NCI-H1417 (cell line): ENCODE measurements at regions not wholly inside any gene's neighbourhood (a gene's known extent, or its start where the extent isn't known, plus 50 kb on each side); places are given as distances from the start of the nearest gene placed in this dataset.
A peak's percentile ranks its signal among the peaks of the same experiment; 100 is the strongest.
"Not testable (repeated sequence)": the region's sequence is repeated elsewhere in the genome, so short reads cannot be mapped to it uniquely, and the experiment has no call there.

ENCODE experiments used
- DNase-seq, 3 experiments: peaks; one replicate each; lab custom pipeline; 2025; lab: John Stamatoyannopoulos, UW

DNA sequence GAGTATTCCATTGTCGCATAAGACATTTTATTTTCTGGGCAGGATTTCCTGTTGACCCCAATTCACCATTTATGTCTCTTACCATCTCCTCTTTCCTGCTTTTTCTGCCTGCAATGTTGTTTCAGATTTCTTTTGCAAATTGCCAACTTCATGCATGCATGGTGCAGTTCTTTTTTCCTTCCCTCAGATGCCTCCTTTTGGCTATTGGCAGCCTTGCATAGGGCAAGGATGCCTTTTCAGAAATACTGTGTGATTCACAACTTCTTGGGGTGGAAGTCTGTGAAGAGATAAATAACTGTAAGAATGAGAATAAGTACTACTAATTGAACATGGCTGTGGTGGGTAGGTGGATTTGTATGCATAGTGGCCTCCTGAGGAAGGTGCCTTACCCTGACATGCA lies 116.7 kb downstream of the SOX4 start:
- no peak for DNase-seq

DNA sequence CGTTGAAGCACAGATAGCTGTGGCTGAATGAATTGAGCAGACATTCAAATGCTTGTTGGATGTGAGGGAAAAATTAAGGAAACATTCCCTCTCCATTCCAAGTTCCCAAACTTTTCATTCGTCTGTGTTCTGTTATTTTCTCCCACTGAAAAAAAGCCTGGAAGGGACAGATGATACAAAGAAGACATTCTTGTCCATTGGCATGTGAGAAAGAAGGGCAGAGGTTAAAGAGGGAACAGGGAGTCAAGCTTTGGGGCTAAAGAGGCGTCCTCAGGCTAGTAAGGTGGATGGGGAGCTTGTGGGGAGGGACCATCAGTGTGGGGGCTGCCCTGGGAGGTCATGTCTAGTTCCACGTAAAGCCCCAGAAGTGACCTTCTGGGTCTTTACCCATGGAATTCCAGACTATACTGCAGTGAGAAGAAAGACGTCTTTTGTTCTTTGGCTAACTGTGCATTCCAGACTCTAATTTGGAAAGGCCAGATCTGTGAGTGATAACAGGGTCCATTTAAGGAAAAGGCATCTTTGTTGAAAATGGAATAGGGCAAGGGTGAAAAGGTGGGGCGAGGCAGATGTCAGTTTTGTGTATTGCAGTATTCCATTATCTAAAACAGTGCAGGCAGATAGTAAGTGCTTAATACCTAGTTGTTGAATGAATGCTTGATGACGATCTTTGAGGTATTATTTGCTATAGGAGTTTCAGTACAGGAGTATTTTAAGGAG lies 117.5 kb downstream of the SOX4 start:
- DNase-seq, result no peak

- DNase-seq, result no peak
Observed at GRCh38 chr6:21712213-21712612, 118.7 kb downstream of the SOX4 start.

- no peak for DNase-seq
Observed at GRCh38 chr6:21713481-21713880, 119.9 kb downstream of the SOX4 start.

DNA sequence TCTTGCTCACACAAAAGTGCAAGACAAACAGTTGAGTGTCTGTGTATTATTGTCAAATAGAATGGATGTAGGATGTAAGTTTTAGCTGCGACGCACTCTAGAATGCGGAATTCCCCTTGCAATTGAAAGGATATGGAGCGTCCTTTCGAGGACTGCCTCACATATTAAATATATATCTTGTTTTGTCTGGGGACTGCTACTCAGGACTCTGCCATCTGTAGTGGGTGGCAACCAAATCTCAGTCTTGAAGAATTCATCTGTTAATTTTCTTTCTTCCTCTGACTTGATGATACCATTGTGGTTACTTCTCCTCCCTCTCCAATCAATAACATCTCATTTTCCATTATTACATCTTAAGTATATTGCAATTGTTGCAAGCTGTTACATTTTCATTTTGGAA lies 121.6 kb downstream of the SOX4 start:
- no peak for DNase-seq

DNA sequence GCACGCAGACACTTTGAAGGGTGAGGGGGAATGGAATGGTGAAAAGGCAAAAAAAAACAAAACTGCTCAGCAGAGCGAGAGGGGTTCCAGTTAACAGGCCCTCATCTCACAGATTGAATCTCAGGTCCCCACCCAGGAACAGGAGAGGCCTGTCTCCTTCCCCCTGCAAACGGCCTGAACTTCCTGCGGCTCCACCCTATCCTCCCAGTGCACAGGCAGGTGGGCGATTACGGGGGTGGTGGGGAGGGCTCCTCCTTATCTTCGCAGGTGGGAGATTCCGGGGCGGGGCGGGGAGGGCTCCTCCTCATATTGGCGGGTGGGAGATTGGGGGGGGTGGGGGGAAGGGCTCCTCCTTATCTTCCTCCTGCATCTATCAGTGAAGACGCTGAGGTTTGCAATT lies 129.0 kb downstream of the SOX4 start:
- no peak for DNase-seq

DNA sequence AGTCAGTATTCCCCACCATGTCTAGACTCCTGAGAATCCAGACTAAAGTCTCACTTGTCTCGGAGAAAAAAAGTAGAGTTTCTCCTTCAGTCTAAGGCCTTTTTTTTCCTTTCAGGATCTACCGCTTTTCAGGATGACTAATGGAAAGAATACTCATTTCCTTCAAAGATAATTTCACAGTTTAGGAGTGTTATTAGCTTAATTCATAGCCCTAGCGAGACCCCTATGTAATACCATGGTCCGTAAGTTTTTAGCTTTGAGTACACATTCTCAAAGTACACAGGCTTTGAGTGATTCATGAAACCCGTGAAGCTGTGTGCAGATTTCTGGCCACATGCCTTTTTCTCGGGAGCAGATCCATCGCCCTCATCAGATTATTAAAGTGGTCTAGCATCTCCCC lies 133.1 kb downstream of the SOX4 start:
- no peak for DNase-seq

GRCh38 chr6:21728141-21728540 lies 134.6 kb downstream of the SOX4 start:
- DNase-seq, result no peak

DNA sequence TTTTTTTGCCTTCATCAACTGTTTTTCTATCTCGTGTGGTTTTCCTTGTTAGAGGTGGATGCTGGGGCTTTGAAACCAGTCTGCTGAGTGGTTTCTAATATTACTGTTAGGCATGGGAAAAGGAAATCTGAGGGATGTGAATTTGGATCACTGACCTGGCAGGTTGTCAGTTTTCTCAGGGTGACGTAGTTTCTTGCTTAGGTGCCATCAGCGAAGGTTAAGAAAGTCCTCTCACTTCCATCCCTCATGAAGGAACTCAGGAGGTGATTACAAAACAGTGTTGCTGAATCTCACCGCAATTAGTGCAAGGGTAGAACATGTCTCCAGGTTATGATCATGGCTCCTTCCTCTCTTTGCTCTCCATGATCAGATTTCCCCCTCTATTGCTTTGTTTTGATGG lies 135.9 kb downstream of the SOX4 start:
- DNase-seq, result no peak

DNA sequence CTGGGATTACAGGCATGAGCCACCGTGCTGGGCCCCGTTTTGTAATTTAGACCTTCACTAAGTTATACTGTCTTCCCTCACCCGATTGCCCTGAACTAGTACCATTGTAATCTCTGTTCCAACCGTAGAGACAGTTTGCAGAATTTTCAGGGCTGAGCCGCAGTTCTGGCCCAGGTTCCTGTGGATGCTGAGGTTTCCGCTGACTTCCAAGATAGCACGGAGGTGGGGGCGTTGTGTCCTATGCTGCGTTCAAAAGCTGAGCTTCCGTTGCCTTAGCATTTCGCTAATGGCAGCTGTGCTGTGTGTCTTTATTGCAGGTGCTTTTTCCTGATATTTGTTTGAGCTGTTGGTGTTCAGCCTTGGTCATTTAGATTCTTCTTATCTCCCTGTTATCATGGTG lies 137.0 kb downstream of the SOX4 start:
- no peak for DNase-seq

- DNase-seq, result no peak
Observed at GRCh38 chr6:21731411-21732031, 138.0 kb downstream of the SOX4 start.

DNA sequence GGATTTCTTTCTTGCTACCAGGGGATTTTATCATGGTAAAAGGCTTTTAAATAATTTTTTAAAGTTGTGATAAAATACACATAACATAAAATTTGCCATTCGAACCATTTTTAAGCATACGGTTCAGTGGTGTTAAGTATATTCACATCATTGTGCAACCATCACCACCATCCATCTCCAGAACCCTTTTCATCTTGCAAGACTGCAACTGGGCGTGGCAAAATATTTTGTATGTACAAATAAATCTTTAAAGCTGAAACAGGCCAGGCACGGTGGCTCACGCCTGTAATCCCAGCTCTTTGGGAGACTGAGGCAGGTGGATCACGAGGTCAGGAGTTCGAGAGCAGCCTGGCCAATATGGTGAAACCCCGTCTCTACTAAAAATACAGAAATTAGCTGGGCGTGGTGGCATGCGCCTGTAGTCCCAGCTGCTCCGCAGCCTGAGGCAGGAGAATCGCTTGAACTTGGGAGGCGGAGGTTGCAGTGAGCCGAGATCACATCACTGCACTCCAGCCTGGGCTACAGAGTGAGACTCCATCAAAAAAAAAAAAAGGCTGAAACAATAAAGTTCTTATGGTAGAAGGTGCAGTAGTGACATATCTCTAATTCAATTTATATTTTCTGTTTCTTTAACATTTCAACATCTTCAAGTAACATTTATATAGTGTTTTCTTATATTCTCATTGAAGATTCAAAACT lies 138.6 kb downstream of the SOX4 start:
- DNase-seq, result not testable (repeated sequence)

DNA sequence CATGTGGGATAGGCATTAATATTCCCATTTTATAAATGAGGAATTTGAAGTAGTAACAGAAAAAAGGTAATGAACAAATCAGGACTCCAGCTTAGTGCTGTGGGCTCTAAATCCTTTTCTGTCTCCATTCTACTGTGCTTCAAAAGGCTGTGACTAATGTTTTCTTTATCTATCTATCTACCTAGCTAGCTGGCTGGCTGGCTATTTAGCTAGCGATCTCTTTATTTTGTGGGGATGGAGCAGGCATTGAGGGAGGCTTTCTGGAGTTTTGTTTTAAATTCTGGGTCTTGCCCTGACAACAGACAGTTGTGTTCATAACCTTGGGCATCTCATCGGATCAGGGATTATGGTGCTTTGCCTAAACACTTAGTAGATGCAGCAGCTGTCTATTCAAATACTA lies 139.2 kb downstream of the SOX4 start:
- DNase-seq, result no peak

DNA sequence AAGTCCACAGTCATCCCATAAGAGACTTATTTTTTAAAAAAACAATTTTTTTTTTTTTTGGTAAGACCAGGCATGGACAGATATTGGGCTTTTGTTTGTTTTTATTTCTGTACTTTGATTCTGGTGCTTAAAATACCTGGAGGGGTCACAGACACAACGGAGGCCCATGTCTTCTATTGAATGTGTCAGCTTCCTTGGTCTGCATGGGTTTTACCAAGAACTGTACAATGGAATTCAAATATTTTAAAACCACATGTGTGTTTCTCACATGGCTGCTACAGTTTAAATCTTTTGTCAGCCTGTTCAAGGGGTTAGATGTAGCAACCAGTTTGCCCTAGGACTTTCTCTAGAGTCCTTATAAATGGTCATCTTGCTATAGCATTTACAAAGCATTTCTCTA lies 139.8 kb downstream of the SOX4 start:
- DNase-seq, result no peak

- DNase-seq, result no peak
Observed at GRCh38 chr6:21734204-21734603, 140.7 kb downstream of the SOX4 start.

DNA sequence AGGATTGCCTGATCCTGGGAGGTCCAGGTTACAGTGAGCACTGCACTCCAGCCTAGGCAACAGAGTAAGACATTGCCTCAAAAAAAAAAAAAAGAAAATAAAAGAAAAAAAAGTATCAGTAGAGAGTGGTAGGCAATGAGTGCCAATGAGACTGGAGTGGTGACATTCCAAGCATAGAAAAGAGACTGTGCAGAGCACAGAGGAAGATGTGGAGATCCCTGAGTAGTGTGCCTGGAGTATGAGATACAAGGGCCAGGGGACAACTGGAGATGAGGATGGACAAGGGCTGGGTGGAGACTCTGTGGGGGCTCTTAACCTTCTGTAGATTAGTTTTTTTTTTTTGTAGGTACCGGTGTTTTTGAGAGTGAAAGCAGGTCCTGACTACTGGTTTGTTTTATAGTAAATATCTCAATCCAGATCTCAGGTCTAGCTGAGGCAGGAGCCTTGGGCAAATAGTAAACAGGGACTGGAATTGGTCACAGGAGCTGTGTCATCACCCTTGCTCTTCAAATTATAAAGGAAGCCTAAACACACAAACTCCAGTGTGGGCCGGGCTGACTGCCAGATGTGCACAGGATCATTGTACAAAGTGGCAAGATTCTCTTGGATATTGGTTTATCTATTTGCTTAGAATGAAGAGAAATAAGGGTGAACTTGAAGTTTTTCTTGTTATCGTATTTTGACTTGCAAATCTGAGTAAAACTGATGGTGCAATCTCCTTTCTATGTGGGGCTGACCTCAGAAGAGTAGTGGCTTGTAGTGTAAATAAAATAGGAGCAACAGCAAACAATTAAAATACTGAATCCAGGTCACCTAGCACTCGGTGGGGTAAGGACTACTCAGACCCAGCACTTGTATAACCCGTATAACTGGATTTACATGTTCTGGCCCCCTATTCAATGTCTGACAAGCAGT lies 144.9 kb downstream of the SOX4 start:
- DNase-seq, result peak in 2 of 3 experiments; percentile 29 to 73

DNA sequence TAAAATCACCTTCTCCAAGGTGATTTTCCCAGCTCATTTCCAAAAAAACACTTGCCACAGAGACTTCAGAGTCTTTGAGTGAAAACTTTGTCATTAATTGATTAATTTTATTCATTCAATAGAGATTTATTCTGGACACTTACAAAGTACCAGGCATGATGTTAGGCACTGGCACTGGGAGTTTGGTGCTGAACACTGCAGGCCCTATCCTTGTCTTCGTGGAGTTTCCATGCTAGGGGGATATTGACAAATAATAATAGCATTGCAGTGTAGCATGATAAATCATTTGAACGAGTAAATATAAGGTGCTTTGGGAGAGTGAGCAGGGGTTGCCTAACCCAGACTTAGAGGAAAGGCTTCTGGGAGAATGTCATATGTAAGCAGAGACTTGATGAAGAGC lies 145.7 kb downstream of the SOX4 start:
- no peak for DNase-seq

DNA sequence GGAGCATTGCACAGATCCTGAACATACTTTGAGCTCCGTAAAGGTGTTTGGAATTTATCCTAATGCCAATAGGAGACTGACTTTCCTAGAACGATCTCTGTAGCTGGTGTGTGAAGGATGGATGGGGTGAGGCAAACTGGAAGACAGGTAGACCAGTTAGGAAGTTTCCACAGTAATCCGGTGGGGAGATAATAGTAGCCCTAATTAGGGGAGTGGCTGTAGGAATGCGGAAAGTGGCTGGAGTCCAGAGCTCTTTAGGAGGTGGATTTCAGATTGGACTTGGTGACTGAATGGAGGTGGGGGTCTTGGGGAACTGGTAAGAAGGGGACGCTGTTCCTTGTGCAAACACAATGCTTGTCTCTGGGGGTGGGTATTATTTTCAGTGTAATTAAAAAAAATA lies 146.3 kb downstream of the SOX4 start:
- DNase-seq, result no peak

GRCh38 chr6:21740376-21741124 lies 147.0 kb downstream of the SOX4 start:
- peak in 2 of 3 experiments; percentile 25 to 71 for DNase-seq

DNA sequence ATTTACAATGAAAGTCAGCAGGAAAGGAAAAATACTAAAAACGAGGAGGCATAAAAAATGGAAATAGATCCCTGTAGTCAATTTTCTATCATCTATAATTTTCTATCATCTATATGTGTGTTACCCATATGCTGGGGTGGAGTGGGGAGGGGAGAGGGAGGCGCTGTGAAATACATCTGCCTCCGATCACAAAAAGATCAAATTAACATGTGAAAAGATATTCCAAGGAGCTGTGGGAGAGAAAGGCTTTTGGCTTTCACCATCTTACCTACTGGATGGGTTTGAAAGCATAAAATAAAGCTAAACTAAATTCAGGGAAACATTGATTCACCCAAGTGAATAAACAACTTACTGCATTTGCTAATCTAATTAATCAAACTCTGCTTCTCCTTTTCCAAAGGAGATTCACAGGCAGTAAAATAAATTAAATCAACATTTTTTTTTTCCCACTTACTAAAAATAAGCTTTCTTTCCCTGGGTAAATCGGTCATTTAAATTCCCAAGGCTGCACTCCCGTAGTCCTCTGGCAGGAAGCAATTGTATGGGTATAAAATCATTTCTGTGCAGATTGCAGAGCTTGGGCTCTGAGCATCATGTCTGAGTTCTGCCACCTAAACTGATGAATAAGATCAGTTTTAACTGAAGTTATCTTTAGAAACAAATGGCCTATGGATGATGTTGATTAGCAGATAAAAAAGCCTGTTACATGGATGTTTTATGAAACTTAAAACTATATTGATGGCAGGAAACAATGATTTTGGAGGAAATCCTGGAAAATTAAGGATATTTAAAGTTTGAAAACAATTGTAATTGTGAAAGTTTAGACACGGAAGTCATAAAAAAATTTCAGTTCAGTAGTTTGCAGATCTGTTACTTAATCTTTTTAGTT lies 147.9 kb downstream of the SOX4 start:
- DNase-seq, result peak; percentile 9 to 67 (median 12)
